ENCODE measurements at regions not wholly inside any gene's neighbourhood (a gene's known extent, or its start where the extent isn't known, plus 50 kb on each side); places are given as distances from the start of the nearest gene placed in this dataset.
A peak's percentile ranks its signal among the peaks of the same experiment; 100 is the strongest.

GRCh38 chr1:194297094-194297493 lies 1110.7 kb upstream of the B3GALT2 start:
- Histone ChIP-seq H3K27me3 (ENCODE audit: control insufficient read depth, low read length) (no peaks in the 10 kb centered on the region), H3K4me1 (ENCODE audit: control insufficient read depth, low read length) (peaks cover 8% of the 10 kb centered on the region), H3K4me2 (ENCODE audit: low read length) (no peak overlapping the region), H3F3A (ENCODE audit: control insufficient read depth, insufficient read depth) (no peaks in the 10 kb centered on the region), H3K79me2 (ENCODE audit: control insufficient read depth, low read length) (no peaks in the 10 kb centered on the region), H3K27ac (ENCODE audit: low read depth, low read length) (no peak overlapping the region), H3K9me3 (ENCODE audit: control insufficient read depth, insufficient read depth, low read length) (peaks cover 17% of the 10 kb centered on the region; the same call in 1 of the 2 replicates), H3K9me2 (replicated peaks; ENCODE audit: control insufficient read depth, low read length) (no peaks in the 10 kb centered on the region), H3K36me3 (ENCODE audit: control insufficient read depth, low read length) (peaks cover 3% of the 10 kb centered on the region; the same call in 1 of the 2 replicates), H4K20me1 (ENCODE audit: control insufficient read depth, insufficient read depth, low read depth, low read length) (no peaks in the 10 kb centered on the region), H3K4me3 (ENCODE audit: low read length) (no peak overlapping the region)
- TF ChIP-seq EZH2phosphoT487 (IDR thresholded peaks at IDR 0.05; ENCODE audit: borderline replicate concordance, low read length) (no peak), CTCF (IDR thresholded peaks at IDR 0.05; ENCODE audit: low read depth, low read length, poor library complexity, severe bottlenecking) (no peak)

DNA sequence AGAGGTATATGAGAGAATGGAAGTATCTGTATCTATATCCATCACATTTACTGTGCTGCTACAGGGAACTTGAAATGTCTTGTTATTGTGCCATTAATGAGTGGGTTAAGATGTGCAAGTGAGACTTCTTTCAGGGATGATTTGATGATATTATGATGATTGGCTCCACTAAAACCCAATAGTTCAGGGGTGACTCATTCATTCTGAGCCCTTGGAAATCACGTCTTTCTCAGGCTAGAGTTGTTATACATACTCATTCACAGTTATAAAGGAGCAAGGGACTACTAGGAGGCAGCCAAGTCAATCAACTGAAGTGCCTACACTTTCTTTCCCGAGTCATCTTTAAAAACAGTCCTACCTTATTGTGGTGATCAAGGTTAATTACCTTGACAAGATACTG lies 1109.8 kb upstream of the B3GALT2 start:
- Histone ChIP-seq H3K27ac (ENCODE audit: low read depth, low read length) (no peak overlapping the region), H3K9me2 (replicated peaks; ENCODE audit: control insufficient read depth, low read length) (no peaks in the 10 kb centered on the region), H3K4me1 (ENCODE audit: control insufficient read depth, low read length) (peaks cover 9% of the 10 kb centered on the region), H3F3A (ENCODE audit: control insufficient read depth, insufficient read depth) (no peaks in the 10 kb centered on the region), H3K79me2 (ENCODE audit: control insufficient read depth, low read length) (no peaks in the 10 kb centered on the region), H3K9me3 (ENCODE audit: control insufficient read depth, insufficient read depth, low read length) (peaks cover 17% of the 10 kb centered on the region; the same call in 1 of the 2 replicates), H4K20me1 (ENCODE audit: control insufficient read depth, insufficient read depth, low read depth, low read length) (no peaks in the 10 kb centered on the region), H3K36me3 (ENCODE audit: control insufficient read depth, low read length) (peaks cover 5% of the 10 kb centered on the region), H3K4me2 (ENCODE audit: low read length) (no peak overlapping the region), H3K27me3 (ENCODE audit: control insufficient read depth, low read length) (no peaks in the 10 kb centered on the region), H3K4me3 (ENCODE audit: low read length) (no peak overlapping the region)
- TF ChIP-seq CTCF (IDR thresholded peaks at IDR 0.05; ENCODE audit: low read depth, low read length, poor library complexity, severe bottlenecking) (no peak), EZH2phosphoT487 (IDR thresholded peaks at IDR 0.05; ENCODE audit: borderline replicate concordance, low read length) (no peak)

GRCh38 chr1:194295685-194296084 lies 1109.3 kb upstream of the B3GALT2 start:
- Histone ChIP-seq H3K9me2 (replicated peaks; ENCODE audit: control insufficient read depth, low read length) (no peaks in the 10 kb centered on the region), H3K79me2 (ENCODE audit: control insufficient read depth, low read length) (no peaks in the 10 kb centered on the region), H3K36me3 (ENCODE audit: control insufficient read depth, low read length) (peaks cover 10% of the 10 kb centered on the region), H3F3A (ENCODE audit: control insufficient read depth, insufficient read depth) (no peaks in the 10 kb centered on the region), H3K4me2 (ENCODE audit: low read length) (no peak overlapping the region), H3K4me1 (ENCODE audit: control insufficient read depth, low read length) (peaks cover 14% of the 10 kb centered on the region), H3K4me3 (ENCODE audit: low read length) (no peak overlapping the region), H3K9me3 (ENCODE audit: control insufficient read depth, insufficient read depth, low read length) (peaks cover 22% of the 10 kb centered on the region; the same call in 1 of the 2 replicates), H4K20me1 (ENCODE audit: control insufficient read depth, insufficient read depth, low read depth, low read length) (no peaks in the 10 kb centered on the region), H3K27me3 (ENCODE audit: control insufficient read depth, low read length) (no peaks in the 10 kb centered on the region), H3K27ac (ENCODE audit: low read depth, low read length) (no peak overlapping the region)
- TF ChIP-seq CTCF (IDR thresholded peaks at IDR 0.05; ENCODE audit: low read depth, low read length, poor library complexity, severe bottlenecking), result peak; percentile 64
- no peak for TF ChIP-seq EZH2phosphoT487 (IDR thresholded peaks at IDR 0.05; ENCODE audit: borderline replicate concordance, low read length)
